DND-41 (cell line): ENCODE measurements at regions not wholly inside any gene's neighbourhood (a gene's known extent, or its start where the extent isn't known, plus 50 kb on each side); places are given as distances from the start of the nearest gene placed in this dataset.

Experiments used
- CTCF ChIP-seq: IDR thresholded peaks from 2 replicates; pipeline ENCODE4 v1.5.1; 2012; ENCODE audit warnings: borderline replicate concordance, low read length, moderate library complexity, mild to moderate bottlenecking; ENCODE audit not compliant: poor library complexity, severe bottlenecking; ENCODE audit errors: extremely low read depth
- EZH2 ChIP-seq: IDR thresholded peaks from 3 replicates; pipeline ENCODE4 v1.6.1; 2012; ENCODE audit warnings: borderline replicate concordance, low read depth, mild to moderate bottlenecking, moderate library complexity, low read length, inconsistent platforms; ENCODE audit not compliant: severe bottlenecking

DNA sequence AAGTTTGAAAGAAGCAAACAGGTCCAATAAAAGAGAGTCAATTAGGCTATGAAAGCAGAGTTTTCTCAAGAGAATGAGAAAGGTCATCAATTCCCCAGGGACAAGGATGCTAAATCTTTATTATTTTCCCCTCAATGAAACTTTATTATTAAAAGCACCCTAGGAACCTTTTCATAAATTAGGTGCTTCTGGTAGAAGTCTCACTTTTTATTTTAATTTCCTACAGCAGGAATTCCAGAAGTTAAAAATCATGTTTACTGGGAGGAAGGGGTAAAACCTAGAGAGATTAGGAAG lies 223.2 kb upstream of the SOX5 start:
- TF ChIP-seq CTCF (no peak), EZH2 (no peak)
